GM12891 (cell line): ENCODE measurements at regions not wholly inside any gene's neighbourhood (a gene's known extent, or its start where the extent isn't known, plus 50 kb on each side); places are given as distances from the start of the nearest gene placed in this dataset.

Source experiments
- DNase-seq: peaks from one replicate; pipeline ENCODE4 v3.0.0; 2011; ENCODE audit warnings: low spot score; ENCODE audit not compliant: insufficient read length
- FAIRE-seq: peaks from 2 replicates; lab custom pipeline; 2011; peaks lifted over from hg19 to GRCh38; lab: Jason Lieb, UNC
- PAX5 ChIP-seq: IDR thresholded peaks from 2 replicates; pipeline ENCODE4 v1.6.1; 2011; ENCODE audit warnings: low read length, moderate library complexity, mild to moderate bottlenecking; ENCODE audit not compliant: insufficient read depth, severe bottlenecking
- POLR2A ChIP-seq: IDR thresholded peaks from 2 replicates; pipeline ENCODE4 v1.6.1; 2011; ENCODE audit warnings: low read depth, low read length, control low read depth
- POLR2AphosphoS5 ChIP-seq: IDR thresholded peaks from 2 replicates; pipeline ENCODE4 v1.6.1; 2011; ENCODE audit warnings: low read depth, low read length, control low read depth
- POU2F2 ChIP-seq: IDR thresholded peaks from 2 replicates; pipeline ENCODE4 v1.6.1; 2011; ENCODE audit warnings: low read depth, mild to moderate bottlenecking, control low read depth, low read length, moderate library complexity
- SPI1 ChIP-seq: IDR thresholded peaks from 2 replicates; pipeline ENCODE4 v1.6.1; 2011; ENCODE audit warnings: low read depth, low read length, control low read depth
- TAF1 ChIP-seq: IDR thresholded peaks from 2 replicates; pipeline ENCODE4 v1.6.1; 2011; ENCODE audit warnings: low read depth, low read length, control low read depth

DNA sequence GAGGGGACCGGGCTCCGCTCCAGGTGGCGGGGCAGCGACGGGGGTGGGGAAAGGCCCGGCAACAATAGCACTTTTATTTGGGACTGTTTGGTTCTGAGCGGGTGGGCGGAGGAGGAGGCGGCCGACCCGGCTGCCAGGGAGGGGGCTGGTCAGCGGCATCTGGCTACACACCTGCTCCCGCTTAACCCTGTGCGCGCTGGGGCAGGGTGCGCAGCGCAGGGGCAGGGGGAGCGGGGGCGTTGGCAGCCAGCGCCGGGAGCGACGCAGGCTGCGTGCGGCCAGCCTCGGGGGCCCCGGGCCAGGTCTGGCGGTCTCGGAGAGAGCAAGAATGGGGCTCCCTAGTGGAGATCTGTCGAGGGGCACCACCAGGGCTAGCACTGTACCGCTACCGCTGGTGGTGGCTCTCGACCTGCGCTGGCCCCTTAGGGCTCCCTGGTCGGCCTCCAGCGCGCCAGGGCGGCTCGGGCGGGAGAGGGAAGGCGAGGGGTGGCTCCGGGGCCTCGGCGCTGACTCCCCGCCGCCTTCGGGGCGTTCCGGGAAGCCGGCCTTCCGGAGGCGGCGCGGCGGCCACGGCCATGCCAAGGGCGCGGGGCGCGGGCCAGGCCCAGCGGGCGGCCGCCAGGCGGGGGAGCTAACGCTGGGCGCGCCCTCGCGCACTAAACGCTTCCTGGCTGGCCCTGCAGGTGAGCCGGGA lies 92.4 kb downstream of the NCR2 start:
- TF ChIP-seq PAX5 (no peak), SPI1 (no peak), TAF1 (no peak), POLR2A (no peak), POLR2AphosphoS5 (no peak), POU2F2 (no peak)
- FAIRE-seq, result peak; percentile 40

DNA sequence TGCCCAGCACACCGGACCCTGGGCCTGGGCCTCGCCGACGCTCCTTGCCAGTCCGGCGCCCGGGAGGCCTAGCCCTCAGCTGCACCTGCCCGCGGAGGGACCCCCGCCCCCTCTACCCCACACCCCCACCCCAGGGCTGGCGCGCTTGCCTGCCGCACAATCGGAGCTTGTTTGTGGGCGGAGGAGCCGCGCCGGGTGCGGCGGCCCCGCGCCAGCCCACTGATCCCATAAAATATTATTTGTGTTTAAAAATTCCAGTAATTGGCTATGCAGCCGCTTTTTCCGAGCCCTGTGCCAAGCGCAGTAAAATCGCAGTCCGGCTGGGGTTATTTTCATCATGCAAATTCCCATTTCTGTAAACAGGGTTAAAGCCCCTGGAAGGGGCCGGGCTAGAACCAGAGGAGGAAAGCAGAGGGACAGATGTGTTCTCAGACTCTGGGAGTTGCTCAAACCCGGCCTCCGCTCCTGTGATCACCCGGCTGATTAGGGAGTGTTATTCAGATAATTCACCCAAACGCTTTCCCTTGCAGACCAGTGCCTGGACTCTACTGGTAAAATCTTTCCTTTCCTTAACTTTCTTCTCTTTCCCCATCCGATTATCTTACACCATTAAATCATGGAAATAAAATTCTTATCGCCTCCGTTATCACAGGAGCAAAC lies 93.1 kb downstream of the NCR2 start:
- TF ChIP-seq PAX5 (no peak), POLR2A (no peak), POU2F2 (no peak), POLR2AphosphoS5 (no peak), SPI1 (no peak)
- DNase-seq (no peak), FAIRE-seq (no peak)

More for the DNA sequence above, 92.4 kb downstream of the NCR2 start:
- no peak for DNase-seq

DNA sequence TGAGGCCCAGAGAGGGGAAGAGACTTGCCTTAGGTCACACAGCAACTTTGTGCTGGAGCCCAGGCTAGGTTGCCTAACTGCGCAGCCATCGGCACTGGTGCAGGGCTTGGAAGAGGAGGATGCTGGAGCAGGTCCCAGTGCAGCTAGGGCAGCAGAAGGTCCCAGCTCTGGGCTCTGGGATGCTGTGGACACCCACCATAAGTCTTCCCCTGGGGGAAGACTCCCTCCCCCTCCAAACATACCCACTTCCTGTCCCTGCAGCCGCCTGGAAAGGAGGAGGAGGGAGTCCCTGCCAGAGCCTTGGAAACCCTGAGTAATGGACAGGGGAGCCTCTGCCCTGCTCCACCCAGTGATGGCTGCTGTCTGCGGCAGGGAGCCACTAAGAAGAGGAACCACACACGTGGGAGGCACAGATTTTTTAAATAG lies 93.6 kb downstream of the NCR2 start:
- TF ChIP-seq SPI1 (no peak), PAX5 (no peak), POU2F2 (no peak), TAF1 (no peak), POLR2A (no peak), POLR2AphosphoS5 (no peak)
- DNase-seq (no peak), FAIRE-seq (no peak)

DNA sequence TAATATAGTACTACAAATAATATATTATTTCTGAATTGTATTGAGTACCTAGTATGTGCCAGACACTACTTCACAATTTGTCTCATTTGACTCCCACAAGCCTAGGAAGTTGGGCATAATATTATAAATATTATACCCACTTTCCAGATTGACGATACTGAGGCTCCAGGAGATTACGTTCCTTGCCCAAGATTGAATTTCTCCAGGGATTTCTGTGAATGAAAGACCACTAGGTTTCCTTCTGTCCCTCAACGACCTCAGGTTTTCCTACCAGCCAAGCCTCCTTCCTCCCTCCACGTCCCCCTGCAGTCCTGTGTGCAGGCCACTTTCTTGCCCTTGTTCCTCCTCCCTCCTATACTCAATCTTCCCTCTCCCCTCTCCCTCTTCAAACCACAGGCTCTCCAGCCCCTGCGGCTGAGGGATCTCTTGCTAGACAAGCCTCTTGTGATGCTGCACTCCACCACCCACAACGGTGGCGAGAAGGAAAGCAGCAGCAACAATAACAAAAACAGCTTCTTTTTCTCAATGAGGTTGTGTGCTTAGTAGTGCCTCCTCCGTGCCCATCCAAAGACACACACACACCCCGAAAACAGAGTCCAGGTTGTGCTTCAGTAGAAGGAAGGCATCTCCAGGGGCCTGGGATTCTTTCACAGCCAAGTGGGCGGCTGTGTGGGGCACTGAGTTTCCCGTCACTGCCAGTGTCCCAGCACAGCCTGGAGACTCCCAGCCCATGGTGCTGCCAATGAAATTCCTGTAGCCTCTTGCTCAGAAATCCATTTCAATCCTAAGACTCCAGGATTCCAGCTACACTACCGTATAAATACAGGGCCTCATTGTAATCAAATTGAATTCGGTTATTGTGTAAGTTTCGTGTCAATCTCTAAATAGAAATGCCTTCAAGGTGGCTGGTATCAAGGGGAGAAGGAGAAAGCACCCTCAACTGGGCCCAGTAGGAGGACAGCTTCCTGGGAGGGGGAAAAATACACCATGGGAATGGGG lies 94.4 kb downstream of the NCR2 start:
- DNase-seq (no peak), FAIRE-seq (no peak)
- no peak for TF ChIP-seq TAF1
- no peak for TF ChIP-seq POU2F2
- TF ChIP-seq PAX5, result no peak
- no peak for TF ChIP-seq POLR2AphosphoS5
- TF ChIP-seq POLR2A, result no peak
- no peak for TF ChIP-seq SPI1

DNA sequence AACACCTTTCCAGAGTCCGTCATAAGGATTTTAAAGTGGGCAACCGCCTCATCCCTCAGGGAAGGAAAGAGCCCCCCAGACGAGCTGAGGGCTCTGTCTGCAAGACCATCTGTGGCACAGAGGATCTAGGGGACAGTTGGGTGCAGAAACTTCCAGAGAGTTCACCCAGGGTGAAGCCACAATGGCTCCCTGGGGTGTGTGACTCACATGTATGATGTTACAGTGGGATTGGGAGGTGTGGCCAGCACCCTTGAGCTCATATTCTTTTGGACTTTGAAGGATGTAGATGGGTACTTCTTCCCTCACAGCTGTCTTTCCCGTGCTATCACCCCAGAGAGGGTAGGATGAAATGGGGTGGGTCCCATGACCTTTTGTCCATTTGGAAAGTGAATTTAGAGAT lies 95.5 kb downstream of the NCR2 start:
- no peak for FAIRE-seq
- no peak for DNase-seq
- TF ChIP-seq POU2F2 (no peak), POLR2A (no peak), SPI1 (no peak), TAF1 (no peak)

DNA sequence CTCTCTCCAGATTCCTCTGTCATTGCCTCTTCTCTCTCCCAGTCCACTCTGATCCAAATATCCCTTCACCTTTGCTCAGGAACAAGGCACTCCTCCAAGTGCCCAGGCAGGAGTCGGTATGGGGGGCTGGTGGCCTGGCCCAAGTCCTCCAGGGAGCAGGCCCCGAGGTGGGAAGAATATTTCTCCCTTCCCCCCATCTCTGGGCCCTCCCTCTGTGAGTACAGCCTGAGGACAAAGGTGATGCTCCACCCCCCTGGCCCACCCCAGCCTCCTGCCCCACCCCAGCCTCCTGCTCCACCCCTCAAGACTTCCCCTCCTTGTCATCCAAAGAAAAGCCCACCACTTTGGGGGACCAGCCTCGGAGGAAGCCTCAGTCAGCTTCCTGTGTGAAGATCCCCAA lies 96.9 kb downstream of the NCR2 start:
- no peak for TF ChIP-seq POLR2AphosphoS5
- no peak for TF ChIP-seq TAF1
- no peak for TF ChIP-seq SPI1
- no peak for TF ChIP-seq POLR2A
- no peak for TF ChIP-seq POU2F2
- TF ChIP-seq PAX5, result no peak
- FAIRE-seq (no peak), DNase-seq (no peak)

DNA sequence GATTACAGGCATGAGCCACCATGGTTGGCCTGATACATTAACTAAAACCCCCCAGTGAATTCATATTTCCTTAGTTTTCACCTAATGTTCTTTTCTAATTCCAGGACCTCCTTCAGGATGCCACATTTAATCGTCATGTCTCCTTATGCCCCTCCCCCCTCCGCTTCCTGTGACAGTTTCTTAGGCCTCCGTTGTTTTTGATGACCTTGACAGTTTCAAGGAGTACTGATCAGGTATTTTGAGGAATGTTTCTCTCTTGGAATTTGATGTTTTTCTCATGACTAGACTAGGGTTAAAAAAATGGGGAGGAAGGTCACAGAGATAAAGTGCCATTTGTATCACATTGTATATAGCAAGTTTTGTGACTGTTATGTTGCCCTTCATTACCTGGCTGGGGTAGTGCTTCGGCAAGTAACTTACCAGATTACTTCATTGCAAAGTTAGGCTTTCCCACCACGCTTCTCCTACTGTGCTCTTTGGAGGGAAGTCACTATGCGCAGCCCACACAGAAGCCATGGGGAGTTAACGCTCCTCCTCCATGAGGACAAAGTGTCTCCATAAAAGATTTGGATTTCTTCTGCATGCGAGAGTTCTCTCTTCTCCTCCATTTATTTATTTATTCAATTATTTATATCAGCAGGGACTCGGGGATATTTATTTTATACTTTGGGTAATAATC lies 99.5 kb downstream of the NCR2 start:
- FAIRE-seq (no peak), DNase-seq (no peak)
- no peak for TF ChIP-seq TAF1
- no peak for TF ChIP-seq POU2F2
- TF ChIP-seq POLR2AphosphoS5, result no peak
- TF ChIP-seq PAX5, result no peak
- no peak for TF ChIP-seq POLR2A
- TF ChIP-seq SPI1, result no peak

DNA sequence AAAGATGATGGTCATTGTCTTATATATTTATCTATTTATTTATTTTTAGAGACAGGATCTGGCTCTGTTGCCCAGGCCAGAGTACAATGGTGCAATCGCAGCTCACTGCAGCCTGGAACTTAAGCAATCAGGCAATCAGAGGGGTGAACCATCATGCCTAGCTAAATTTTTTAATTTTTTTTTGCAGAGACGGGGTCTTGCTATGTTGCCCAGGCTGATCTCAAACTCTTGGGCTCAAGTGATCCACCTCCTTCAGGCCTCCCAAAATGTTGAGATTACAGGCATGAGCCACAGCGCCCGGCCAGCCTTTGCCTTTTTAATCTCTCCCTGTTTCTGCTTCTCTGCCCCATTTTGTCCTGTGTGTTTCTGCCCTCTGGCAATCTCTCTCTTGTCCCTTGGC lies 102.2 kb downstream of the NCR2 start:
- TF ChIP-seq POLR2A (no peak), SPI1 (no peak), POU2F2 (no peak), PAX5 (no peak), POLR2AphosphoS5 (no peak), TAF1 (no peak)
- no peak for DNase-seq
- no peak for FAIRE-seq

DNA sequence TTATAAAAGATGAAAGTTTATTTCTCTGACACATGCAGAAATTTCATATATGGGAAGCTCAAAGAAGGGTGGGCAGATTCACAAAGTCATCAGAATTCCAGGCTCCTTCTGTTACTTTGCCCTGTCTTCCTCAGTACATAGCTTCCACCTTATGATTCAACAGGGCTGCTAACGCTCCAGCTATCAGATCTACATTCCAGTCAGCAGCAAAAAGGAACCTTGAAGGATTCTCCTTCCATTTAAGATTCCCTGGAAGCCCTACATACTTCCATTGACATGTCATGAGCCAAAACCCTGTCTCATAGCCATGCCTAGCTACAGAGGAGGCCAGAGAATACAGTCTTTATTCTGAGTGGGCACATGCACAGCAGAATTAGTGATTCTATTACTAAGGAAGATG lies 103.3 kb downstream of the NCR2 start:
- no peak for TF ChIP-seq POLR2AphosphoS5
- TF ChIP-seq TAF1, result no peak
- TF ChIP-seq POLR2A, result no peak
- TF ChIP-seq PAX5, result no peak
- no peak for TF ChIP-seq POU2F2
- no peak for TF ChIP-seq SPI1
- FAIRE-seq (no peak), DNase-seq (no peak)
